ENCODE measurements at regions not wholly inside any gene's neighbourhood (a gene's known extent, or its start where the extent isn't known, plus 50 kb on each side); places are given as distances from the start of the nearest gene placed in this dataset.

DNA sequence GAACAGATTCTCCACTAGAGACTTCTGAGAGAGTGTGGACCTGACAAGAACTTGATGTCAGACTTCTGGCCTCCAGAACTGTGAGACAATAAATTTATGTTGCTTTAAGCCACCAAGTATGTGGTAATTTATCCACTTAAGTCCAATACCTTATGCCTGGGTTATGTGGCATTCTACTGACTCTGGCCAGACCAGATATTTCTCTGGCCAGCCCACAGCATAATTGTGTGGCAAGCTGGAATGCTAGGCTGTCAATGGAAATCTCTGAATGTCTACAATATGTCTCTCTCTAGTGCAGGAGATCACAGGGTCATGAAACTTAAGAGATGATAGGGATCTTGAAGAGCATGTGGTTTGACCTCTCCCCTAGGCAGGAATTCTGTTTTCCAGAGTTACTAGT is 251.0 kb downstream of the ZNF674 start:
- H3K4me3 ChIP-seq (ENCODE audit: low read depth, low read length) = no peak overlapping the region
- no peak for TF ChIP-seq CTCF (IDR thresholded peaks at IDR 0.05; ENCODE audit: insufficient read depth, low read depth, low read length, missing control alignments)
- no peak for DNase-seq (ENCODE audit: low read depth)

GRCh38 chrX:46279925-46280313 is 265.3 kb downstream of the ZNF674 start:
- no peak for DNase-seq (ENCODE audit: low read depth)
- TF ChIP-seq CTCF (IDR thresholded peaks at IDR 0.05; ENCODE audit: insufficient read depth, low read depth, low read length, missing control alignments) = no peak
- H3K4me3 ChIP-seq (ENCODE audit: low read depth, low read length) = no peak overlapping the region

GRCh38 chrX:46279214-46279924 is 265.9 kb downstream of the ZNF674 start:
- no peak overlapping the region for H3K4me3 ChIP-seq (ENCODE audit: low read depth, low read length)
- TF ChIP-seq CTCF (IDR thresholded peaks at IDR 0.05; ENCODE audit: insufficient read depth, low read depth, low read length, missing control alignments) = no peak
- no peak for DNase-seq (ENCODE audit: low read depth)

DNA sequence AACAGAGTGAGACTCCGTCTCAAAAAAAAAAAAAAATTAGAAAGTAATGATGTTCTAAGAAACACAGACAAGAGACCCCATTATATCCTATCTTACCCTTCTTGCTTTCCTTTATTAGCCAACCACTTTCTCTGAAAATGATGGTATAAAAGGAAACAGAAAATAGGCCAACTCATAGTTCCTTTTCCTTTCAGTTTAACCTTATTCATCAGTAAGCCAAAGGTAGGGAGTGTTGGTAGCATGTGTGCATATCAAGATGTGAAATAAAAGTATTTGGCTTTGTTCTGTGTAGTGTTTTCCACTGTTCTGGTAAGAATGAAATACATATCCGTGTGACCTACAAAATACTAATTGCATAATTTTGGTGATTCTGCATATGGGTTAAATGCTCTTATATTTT is 266.6 kb downstream of the ZNF674 start:
- no peak overlapping the region for H3K4me3 ChIP-seq (ENCODE audit: low read depth, low read length)
- DNase-seq (ENCODE audit: low read depth) = no peak
- TF ChIP-seq CTCF (IDR thresholded peaks at IDR 0.05; ENCODE audit: insufficient read depth, low read depth, low read length, missing control alignments) = no peak

DNA sequence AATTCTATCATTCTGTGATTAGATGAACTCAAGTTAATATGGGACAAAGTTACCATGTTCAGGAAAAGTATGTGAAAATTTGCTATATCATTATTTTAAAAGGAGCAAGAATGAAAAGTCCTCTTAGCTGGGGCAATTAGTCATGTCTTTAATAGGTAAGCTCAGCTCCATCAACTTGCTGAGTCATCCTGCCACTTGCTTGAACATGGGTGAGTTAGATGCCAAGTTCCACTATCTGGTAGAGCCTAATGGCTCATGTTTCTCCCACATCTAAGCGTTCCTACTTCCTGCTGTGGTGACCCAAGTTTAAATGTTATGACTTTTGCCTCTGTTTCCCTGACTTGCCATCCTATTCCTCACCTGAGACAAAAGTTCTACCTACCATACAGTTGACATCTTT is 276.8 kb downstream of the ZNF674 start:
- no peak overlapping the region for H3K4me3 ChIP-seq (ENCODE audit: low read depth, low read length)
- no peak for TF ChIP-seq CTCF (IDR thresholded peaks at IDR 0.05; ENCODE audit: insufficient read depth, low read depth, low read length, missing control alignments)
- no peak for DNase-seq (ENCODE audit: low read depth)

- TF ChIP-seq CTCF (IDR thresholded peaks at IDR 0.05; ENCODE audit: insufficient read depth, low read depth, low read length, missing control alignments) = no peak
- no peak for DNase-seq (ENCODE audit: low read depth)
- no peak overlapping the region for H3K4me3 ChIP-seq (ENCODE audit: low read depth, low read length)
Observed at GRCh38 chrX:46263494-46263893, 281.7 kb downstream of the ZNF674 start.

DNA sequence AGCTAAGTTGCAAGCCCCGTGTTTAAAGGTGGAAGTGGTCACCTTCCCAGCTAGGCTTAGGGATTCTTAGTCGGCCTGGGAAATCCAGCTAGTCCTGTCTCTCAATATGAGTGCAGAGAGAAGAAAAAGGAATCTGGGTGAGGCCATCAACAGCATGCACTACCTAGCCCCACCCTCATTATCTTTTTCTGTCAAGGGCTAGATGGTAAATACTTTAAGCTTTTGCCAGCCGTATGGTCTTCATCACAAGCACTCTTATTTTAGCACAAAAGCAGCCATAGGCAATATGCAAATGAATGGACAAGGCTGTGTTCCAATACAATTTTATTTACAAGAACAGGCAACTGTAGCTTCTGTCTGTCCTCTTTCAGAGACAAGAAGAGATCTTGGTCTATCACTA is 282.9 kb downstream of the ZNF674 start:
- no peak for TF ChIP-seq CTCF (IDR thresholded peaks at IDR 0.05; ENCODE audit: insufficient read depth, low read depth, low read length, missing control alignments)
- DNase-seq (ENCODE audit: low read depth) = no peak
- H3K4me3 ChIP-seq (ENCODE audit: low read depth, low read length) = no peak overlapping the region
